ENCODE measurements at regions not wholly inside any gene's neighbourhood (a gene's known extent, or its start where the extent isn't known, plus 50 kb on each side); places are given as distances from the start of the nearest gene placed in this dataset.
A peak's percentile ranks its signal among the peaks of the same experiment; 100 is the strongest.

GRCh38 chr16:72480911-72481310 lies 309.0 kb upstream of the PMFBP1 start:
- DNase-seq (ENCODE audit: insufficient read length, low spot score), result no peak
- no peak for FAIRE-seq
- no peak for TF ChIP-seq POLR2AphosphoS5 (IDR thresholded peaks at IDR 0.05; ENCODE audit: low read depth, low read length)
- TF ChIP-seq TAF1 (IDR thresholded peaks at IDR 0.05; ENCODE audit: low read depth, low read length), result no peak
- TF ChIP-seq PAX5 (IDR thresholded peaks at IDR 0.05; ENCODE audit: insufficient read depth, low read length, severe bottlenecking), result no peak
- TF ChIP-seq POU2F2 (IDR thresholded peaks at IDR 0.05; ENCODE audit: low read depth, low read length), result no peak
- no peak for TF ChIP-seq POLR2A (IDR thresholded peaks at IDR 0.05; ENCODE audit: low read depth, low read length)
- TF ChIP-seq SPI1 (IDR thresholded peaks at IDR 0.05; ENCODE audit: low read depth, low read length), result no peak

GRCh38 chr16:72475688-72476087 lies 303.7 kb upstream of the PMFBP1 start:
- no peak for TF ChIP-seq POLR2A (IDR thresholded peaks at IDR 0.05; ENCODE audit: low read depth, low read length)
- TF ChIP-seq SPI1 (IDR thresholded peaks at IDR 0.05; ENCODE audit: low read depth, low read length), result no peak
- no peak for TF ChIP-seq POU2F2 (IDR thresholded peaks at IDR 0.05; ENCODE audit: low read depth, low read length)
- TF ChIP-seq PAX5 (IDR thresholded peaks at IDR 0.05; ENCODE audit: insufficient read depth, low read length, severe bottlenecking), result no peak
- no peak for DNase-seq (ENCODE audit: insufficient read length, low spot score)

GRCh38 chr16:72474501-72475123 lies 302.7 kb upstream of the PMFBP1 start:
- no peak for DNase-seq (ENCODE audit: insufficient read length, low spot score)
- FAIRE-seq, result no peak
- TF ChIP-seq TAF1 (IDR thresholded peaks at IDR 0.05; ENCODE audit: low read depth, low read length) (no peak), SPI1 (IDR thresholded peaks at IDR 0.05; ENCODE audit: low read depth, low read length) (no peak)

More at GRCh38 chr16:72475688-72476087, 303.7 kb upstream of the PMFBP1 start:
- FAIRE-seq, result no peak

GRCh38 chr16:72473631-72474030 lies 301.7 kb upstream of the PMFBP1 start:
- DNase-seq (ENCODE audit: insufficient read length, low spot score) (no peak), FAIRE-seq (no peak)
- TF ChIP-seq TAF1 (IDR thresholded peaks at IDR 0.05; ENCODE audit: low read depth, low read length) (no peak), POLR2AphosphoS5 (IDR thresholded peaks at IDR 0.05; ENCODE audit: low read depth, low read length) (no peak)

- FAIRE-seq (peak; percentile 13), DNase-seq (ENCODE audit: insufficient read length, low spot score) (no peak)
- no peak for TF ChIP-seq SPI1 (IDR thresholded peaks at IDR 0.05; ENCODE audit: low read depth, low read length)
- no peak for TF ChIP-seq POLR2AphosphoS5 (IDR thresholded peaks at IDR 0.05; ENCODE audit: low read depth, low read length)
- TF ChIP-seq POLR2A (IDR thresholded peaks at IDR 0.05; ENCODE audit: low read depth, low read length), result no peak
- TF ChIP-seq TAF1 (IDR thresholded peaks at IDR 0.05; ENCODE audit: low read depth, low read length), result no peak
- no peak for TF ChIP-seq POU2F2 (IDR thresholded peaks at IDR 0.05; ENCODE audit: low read depth, low read length)
- TF ChIP-seq PAX5 (IDR thresholded peaks at IDR 0.05; ENCODE audit: insufficient read depth, low read length, severe bottlenecking), result no peak
Measured at GRCh38 chr16:72471317-72471924, 299.5 kb upstream of the PMFBP1 start.

GRCh38 chr16:72470541-72470940 lies 298.6 kb upstream of the PMFBP1 start:
- no peak for FAIRE-seq

GRCh38 chr16:72469932-72470331 lies 298.0 kb upstream of the PMFBP1 start:
- DNase-seq (ENCODE audit: insufficient read length, low spot score), result no peak
- FAIRE-seq, result no peak
- TF ChIP-seq PAX5 (IDR thresholded peaks at IDR 0.05; ENCODE audit: insufficient read depth, low read length, severe bottlenecking) (no peak), SPI1 (IDR thresholded peaks at IDR 0.05; ENCODE audit: low read depth, low read length) (no peak), POU2F2 (IDR thresholded peaks at IDR 0.05; ENCODE audit: low read depth, low read length) (no peak), POLR2A (IDR thresholded peaks at IDR 0.05; ENCODE audit: low read depth, low read length) (no peak), POLR2AphosphoS5 (IDR thresholded peaks at IDR 0.05; ENCODE audit: low read depth, low read length) (no peak), TAF1 (IDR thresholded peaks at IDR 0.05; ENCODE audit: low read depth, low read length) (no peak)

More at GRCh38 chr16:72470541-72470940, 298.6 kb upstream of the PMFBP1 start:
- no peak for DNase-seq (ENCODE audit: insufficient read length, low spot score)
- TF ChIP-seq PAX5 (IDR thresholded peaks at IDR 0.05; ENCODE audit: insufficient read depth, low read length, severe bottlenecking) (no peak), TAF1 (IDR thresholded peaks at IDR 0.05; ENCODE audit: low read depth, low read length) (no peak), POU2F2 (IDR thresholded peaks at IDR 0.05; ENCODE audit: low read depth, low read length) (no peak), POLR2A (IDR thresholded peaks at IDR 0.05; ENCODE audit: low read depth, low read length) (no peak)

GRCh38 chr16:72468582-72468981 lies 296.6 kb upstream of the PMFBP1 start:
- TF ChIP-seq PAX5 (IDR thresholded peaks at IDR 0.05; ENCODE audit: insufficient read depth, low read length, severe bottlenecking) (no peak), POLR2AphosphoS5 (IDR thresholded peaks at IDR 0.05; ENCODE audit: low read depth, low read length) (no peak), TAF1 (IDR thresholded peaks at IDR 0.05; ENCODE audit: low read depth, low read length) (no peak), POU2F2 (IDR thresholded peaks at IDR 0.05; ENCODE audit: low read depth, low read length) (no peak), SPI1 (IDR thresholded peaks at IDR 0.05; ENCODE audit: low read depth, low read length) (no peak), POLR2A (IDR thresholded peaks at IDR 0.05; ENCODE audit: low read depth, low read length) (no peak)
- FAIRE-seq, result no peak
- no peak for DNase-seq (ENCODE audit: insufficient read length, low spot score)

GRCh38 chr16:72467157-72467759 lies 295.3 kb upstream of the PMFBP1 start:
- DNase-seq (ENCODE audit: insufficient read length, low spot score) (no peak), FAIRE-seq (no peak)
- TF ChIP-seq TAF1 (IDR thresholded peaks at IDR 0.05; ENCODE audit: low read depth, low read length) (no peak), POLR2AphosphoS5 (IDR thresholded peaks at IDR 0.05; ENCODE audit: low read depth, low read length) (no peak), SPI1 (IDR thresholded peaks at IDR 0.05; ENCODE audit: low read depth, low read length) (no peak), POLR2A (IDR thresholded peaks at IDR 0.05; ENCODE audit: low read depth, low read length) (no peak), PAX5 (IDR thresholded peaks at IDR 0.05; ENCODE audit: insufficient read depth, low read length, severe bottlenecking) (no peak), POU2F2 (IDR thresholded peaks at IDR 0.05; ENCODE audit: low read depth, low read length) (no peak)

All from GM12891 (cell line).